ENCODE measurements at regions not wholly inside any gene's neighbourhood (a gene's known extent, or its start where the extent isn't known, plus 50 kb on each side); places are given as distances from the start of the nearest gene placed in this dataset.

GRCh38 chr1:234777856-234778220 lies 167.9 kb upstream of the IRF2BP2 start:
- Mint-ChIP-seq H3K4me1 (ENCODE audit: unreplicated experiment) (peaks cover 1% of the 10 kb centered on the region), H3K9me3 (ENCODE audit: unreplicated experiment) (no peaks in the 10 kb centered on the region), H3K27ac (ENCODE audit: unreplicated experiment) (no peak overlapping the region), H3K36me3 (ENCODE audit: low read depth, unreplicated experiment) (no peaks in the 10 kb centered on the region), H3K27me3 (ENCODE audit: unreplicated experiment) (no peaks in the 10 kb centered on the region), H3K4me3 (ENCODE audit: unreplicated experiment) (no peak overlapping the region)
- DNase-seq (ENCODE audit: low spot score), result no peak
- no peak for TF ChIP-seq CTCF (IDR thresholded peaks at IDR 0.05; ENCODE audit: unreplicated experiment)

- Mint-ChIP-seq H3K4me1 (ENCODE audit: unreplicated experiment) (peaks cover 7% of the 10 kb centered on the region), H3K27ac (ENCODE audit: unreplicated experiment) (no peak overlapping the region), H3K4me3 (ENCODE audit: unreplicated experiment) (no peak overlapping the region), H3K9me3 (ENCODE audit: unreplicated experiment) (no peaks in the 10 kb centered on the region), H3K27me3 (ENCODE audit: unreplicated experiment) (no peaks in the 10 kb centered on the region), H3K36me3 (ENCODE audit: low read depth, unreplicated experiment) (no peaks in the 10 kb centered on the region)
- no peak for DNase-seq (ENCODE audit: low spot score)
- no peak for TF ChIP-seq CTCF (IDR thresholded peaks at IDR 0.05; ENCODE audit: unreplicated experiment)
These were observed 167.2 kb upstream of the IRF2BP2 start for GRCh38 chr1:234776876-234777855.

GRCh38 chr1:234776256-234776875 lies 166.4 kb upstream of the IRF2BP2 start:
- H3K27ac Mint-ChIP-seq (ENCODE audit: unreplicated experiment), result no peak overlapping the region
- H3K4me1 Mint-ChIP-seq (ENCODE audit: unreplicated experiment), result peaks cover 12% of the 10 kb centered on the region
- DNase-seq (ENCODE audit: low spot score), result no peak
- H3K9me3 Mint-ChIP-seq (ENCODE audit: unreplicated experiment), result no peaks in the 10 kb centered on the region
- no peak overlapping the region for H3K4me3 Mint-ChIP-seq (ENCODE audit: unreplicated experiment)
- no peaks in the 10 kb centered on the region for H3K27me3 Mint-ChIP-seq (ENCODE audit: unreplicated experiment)
- H3K36me3 Mint-ChIP-seq (ENCODE audit: low read depth, unreplicated experiment), result no peaks in the 10 kb centered on the region
- TF ChIP-seq CTCF (IDR thresholded peaks at IDR 0.05; ENCODE audit: unreplicated experiment), result no peak

- peaks cover 20% of the 10 kb centered on the region for H3K4me1 Mint-ChIP-seq (ENCODE audit: unreplicated experiment)
- TF ChIP-seq CTCF (IDR thresholded peaks at IDR 0.05; ENCODE audit: unreplicated experiment), result no peak
- DNase-seq (ENCODE audit: low spot score), result no peak
- H3K27ac Mint-ChIP-seq (ENCODE audit: unreplicated experiment), result no peak overlapping the region
- H3K27me3 Mint-ChIP-seq (ENCODE audit: unreplicated experiment), result no peaks in the 10 kb centered on the region
- H3K9me3 Mint-ChIP-seq (ENCODE audit: unreplicated experiment), result no peaks in the 10 kb centered on the region
- no peak overlapping the region for H3K4me3 Mint-ChIP-seq (ENCODE audit: unreplicated experiment)
- H3K36me3 Mint-ChIP-seq (ENCODE audit: low read depth, unreplicated experiment), result no peaks in the 10 kb centered on the region
These were observed 165.7 kb upstream of the IRF2BP2 start for GRCh38 chr1:234775477-234776246.
